HG03354 (cell line): ENCODE measurements at regions not wholly inside any gene's neighbourhood (a gene's known extent, or its start where the extent isn't known, plus 50 kb on each side); places are given as distances from the start of the nearest gene placed in this dataset.

Experiments used
- ATAC-seq: cut with Tn5 transposase; IDR thresholded peaks from one replicate; pipeline ENCODE4 v1.9.1; 2021; ENCODE audit warnings: mild to moderate bottlenecking; ENCODE audit not compliant: unreplicated experiment, poor library complexity, severe bottlenecking

GRCh38 chr14:97276573-97276972 lies 479.4 kb downstream of the VRK1 start:
- no peak for ATAC-seq

DNA sequence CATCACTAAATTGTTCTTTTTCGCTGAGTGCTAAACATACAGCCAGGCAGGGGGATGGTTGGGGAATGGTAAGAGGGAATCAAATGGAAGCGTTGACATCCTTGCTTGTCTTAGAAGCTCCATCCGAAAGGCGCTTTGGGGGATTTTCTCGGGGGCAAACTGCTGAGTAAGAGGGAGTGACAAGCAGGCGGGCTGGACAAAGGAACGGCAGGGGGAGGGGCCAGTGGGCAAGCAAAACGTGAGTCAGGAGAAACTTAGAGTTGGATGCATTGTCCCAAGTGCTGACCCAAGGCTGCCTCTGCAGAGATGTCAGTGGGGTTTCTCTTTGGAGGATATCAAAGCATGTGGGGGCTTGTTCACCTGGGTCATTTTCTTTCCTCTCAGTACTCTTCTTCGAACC lies 480.5 kb downstream of the VRK1 start:
- ATAC-seq: no peak

GRCh38 chr14:97280526-97280925 lies 483.3 kb downstream of the VRK1 start:
- ATAC-seq: no peak

DNA sequence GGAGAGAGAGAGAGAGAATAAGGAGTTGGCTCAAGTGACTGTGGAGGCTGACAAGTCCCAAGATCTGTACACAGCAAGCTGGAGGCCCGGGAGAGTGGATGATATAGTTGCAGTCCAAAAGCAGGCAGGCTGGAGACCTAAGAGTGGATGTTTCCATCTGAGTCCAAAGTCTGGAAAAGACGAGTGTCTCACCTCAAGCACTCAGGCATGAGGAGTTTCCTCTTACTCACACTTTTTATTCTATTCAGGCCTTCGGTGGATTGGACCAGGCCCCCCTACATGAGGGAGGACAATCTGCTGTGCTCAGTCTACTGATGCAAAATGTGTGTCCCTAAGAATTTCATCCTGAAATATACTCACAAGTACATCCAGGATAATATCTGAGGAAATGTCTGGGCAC lies 484.6 kb downstream of the VRK1 start:
- ATAC-seq: no peak

GRCh38 chr14:97282210-97283004 lies 485.2 kb downstream of the VRK1 start:
- peak; percentile 55 for ATAC-seq

GRCh38 chr14:97283005-97283403 lies 485.8 kb downstream of the VRK1 start:
- ATAC-seq: no peak

GRCh38 chr14:97283426-97283825 lies 486.2 kb downstream of the VRK1 start:
- ATAC-seq: no peak

DNA sequence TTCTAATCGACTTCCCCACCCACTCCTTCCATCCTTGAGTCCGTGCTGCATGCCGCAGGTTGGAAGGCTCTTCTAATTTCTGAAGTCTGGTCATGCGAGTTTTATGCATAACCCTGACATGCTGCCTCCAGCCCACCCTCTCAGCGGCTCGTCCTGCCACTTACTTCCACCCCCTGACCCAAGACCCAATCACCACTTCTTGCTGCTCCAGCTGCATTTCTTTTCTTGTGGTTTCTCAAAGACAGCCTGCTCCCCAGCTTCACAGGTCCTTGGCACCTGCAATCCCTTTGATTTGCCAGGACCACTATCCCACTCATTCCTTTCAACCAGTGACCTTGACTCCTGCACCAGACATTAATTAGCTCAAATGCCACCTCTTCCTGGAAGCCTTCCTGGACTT lies 486.7 kb downstream of the VRK1 start:
- no peak for ATAC-seq

GRCh38 chr14:97287956-97288355 lies 490.8 kb downstream of the VRK1 start:
- no peak for ATAC-seq

DNA sequence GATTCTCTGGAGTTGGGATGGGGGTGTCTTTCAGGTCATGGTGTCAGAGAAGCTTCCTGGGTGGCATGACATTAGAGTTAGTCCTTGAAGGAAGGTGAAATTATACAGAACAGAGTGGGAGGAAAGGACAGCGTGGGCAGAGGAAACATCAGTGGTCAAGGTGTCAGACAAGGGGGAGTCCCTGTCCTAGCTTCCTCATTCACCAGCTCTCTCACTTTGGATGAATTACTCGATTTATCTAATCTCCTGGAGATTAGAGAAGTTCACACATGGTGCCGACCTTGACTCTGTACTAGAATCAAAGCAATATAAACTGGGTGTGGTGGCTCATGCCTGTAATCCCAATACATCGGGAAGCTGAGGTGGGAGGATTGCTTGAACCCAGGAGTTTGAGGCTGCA lies 492.9 kb downstream of the VRK1 start:
- no peak for ATAC-seq

DNA sequence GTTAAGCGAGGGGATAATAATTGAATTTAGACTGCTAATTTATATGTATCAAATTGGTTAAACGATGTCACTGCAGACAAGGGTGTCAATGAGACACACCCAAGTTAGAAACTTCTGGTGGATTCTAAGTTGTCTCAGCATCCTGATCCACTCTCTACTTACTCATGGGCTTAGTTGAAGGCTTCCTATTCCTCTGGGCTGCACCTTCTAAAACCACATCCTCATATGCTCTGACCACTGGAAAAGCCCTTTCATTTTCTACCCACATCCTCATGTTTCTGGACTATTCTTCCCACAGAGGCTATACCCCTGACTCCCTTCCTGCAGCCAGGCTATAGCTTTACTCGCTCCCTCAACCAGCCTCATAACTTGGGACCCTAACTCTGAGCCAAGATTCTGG lies 493.8 kb downstream of the VRK1 start:
- no peak for ATAC-seq

- ATAC-seq: no peak
Observed at GRCh38 chr14:97293659-97294058, 496.5 kb downstream of the VRK1 start.

GRCh38 chr14:97295108-97295710 lies 498.0 kb downstream of the VRK1 start:
- ATAC-seq: no peak

DNA sequence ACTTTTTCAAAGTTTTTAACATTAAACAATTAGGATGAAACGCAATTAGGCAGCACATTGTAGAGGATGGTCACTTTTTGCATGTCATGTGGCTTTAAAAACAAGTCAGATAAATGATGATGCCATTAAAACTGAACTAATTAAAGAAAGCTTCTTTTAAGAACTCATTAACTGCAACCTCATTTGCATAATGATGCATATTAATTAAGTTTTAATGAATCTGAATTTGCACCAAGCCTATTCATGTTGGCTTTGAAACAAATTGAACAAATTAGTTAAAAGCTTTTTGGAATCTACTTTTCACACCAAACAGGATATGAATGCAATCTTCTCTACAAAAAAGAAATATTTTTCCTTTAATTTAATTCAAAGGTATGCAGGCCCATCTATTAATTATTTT lies 499.0 kb downstream of the VRK1 start:
- no peak for ATAC-seq

- no peak for ATAC-seq
Observed at GRCh38 chr14:97297100-97297499, 499.9 kb downstream of the VRK1 start.

GRCh38 chr14:97298331-97298730 lies 501.1 kb downstream of the VRK1 start:
- ATAC-seq: no peak

- ATAC-seq: no peak
Observed at GRCh38 chr14:97298736-97299135, 501.6 kb downstream of the VRK1 start.

DNA sequence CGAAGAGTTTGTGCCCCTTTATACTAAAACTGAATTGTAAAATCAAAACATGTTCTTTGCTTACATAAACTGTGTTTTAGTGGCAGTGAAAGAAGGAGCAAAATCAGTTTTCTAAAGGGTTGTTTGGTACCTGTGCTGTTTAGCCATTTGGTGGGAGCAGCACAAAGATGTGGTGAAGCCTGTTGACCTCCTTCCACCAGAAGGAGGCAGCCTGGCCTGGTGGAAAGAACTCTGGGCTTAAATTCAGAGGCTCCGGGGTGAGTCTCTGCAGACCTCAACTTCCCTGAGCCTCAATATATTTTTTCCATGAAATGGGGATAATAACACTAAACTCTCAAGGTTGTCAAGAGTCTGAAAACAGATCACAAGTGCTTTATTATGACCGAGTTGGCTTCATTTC lies 502.5 kb downstream of the VRK1 start:
- no peak for ATAC-seq

- ATAC-seq: no peak
Observed at GRCh38 chr14:97301931-97302559, 504.9 kb downstream of the VRK1 start.

DNA sequence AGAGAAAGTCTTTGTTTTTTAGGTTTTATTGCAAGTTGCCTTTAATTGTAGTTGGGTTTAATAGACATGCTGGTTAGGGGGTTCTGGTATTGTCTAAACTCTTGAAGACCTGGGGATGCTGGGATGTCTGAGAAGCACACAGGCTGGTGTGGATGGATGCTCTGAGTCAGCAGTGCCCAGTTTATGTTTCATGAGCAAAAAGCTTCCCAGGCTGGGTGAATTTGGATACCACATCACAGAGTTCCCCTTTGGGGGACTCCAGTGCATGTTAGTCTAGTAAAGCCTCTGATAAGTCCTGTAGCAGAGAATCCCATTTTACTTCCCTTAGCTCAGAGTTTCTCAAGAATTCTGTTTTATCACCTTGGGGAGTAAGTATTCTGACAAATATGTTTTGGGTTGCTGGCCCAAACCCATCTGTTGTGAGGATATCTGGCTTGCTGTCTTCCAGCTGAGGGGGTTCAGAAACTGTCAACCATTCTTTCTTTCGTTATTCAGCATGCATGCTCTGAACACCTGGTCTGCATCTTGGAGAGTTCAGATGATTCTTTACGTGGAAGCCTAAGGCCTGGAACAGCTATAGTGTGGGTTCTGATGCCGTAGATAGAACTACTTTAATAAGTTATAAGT lies 509.1 kb downstream of the VRK1 start:
- ATAC-seq: peak; percentile 59
